ENCODE measurements at regions not wholly inside any gene's neighbourhood (a gene's known extent, or its start where the extent isn't known, plus 50 kb on each side); places are given as distances from the start of the nearest gene placed in this dataset.

DNA sequence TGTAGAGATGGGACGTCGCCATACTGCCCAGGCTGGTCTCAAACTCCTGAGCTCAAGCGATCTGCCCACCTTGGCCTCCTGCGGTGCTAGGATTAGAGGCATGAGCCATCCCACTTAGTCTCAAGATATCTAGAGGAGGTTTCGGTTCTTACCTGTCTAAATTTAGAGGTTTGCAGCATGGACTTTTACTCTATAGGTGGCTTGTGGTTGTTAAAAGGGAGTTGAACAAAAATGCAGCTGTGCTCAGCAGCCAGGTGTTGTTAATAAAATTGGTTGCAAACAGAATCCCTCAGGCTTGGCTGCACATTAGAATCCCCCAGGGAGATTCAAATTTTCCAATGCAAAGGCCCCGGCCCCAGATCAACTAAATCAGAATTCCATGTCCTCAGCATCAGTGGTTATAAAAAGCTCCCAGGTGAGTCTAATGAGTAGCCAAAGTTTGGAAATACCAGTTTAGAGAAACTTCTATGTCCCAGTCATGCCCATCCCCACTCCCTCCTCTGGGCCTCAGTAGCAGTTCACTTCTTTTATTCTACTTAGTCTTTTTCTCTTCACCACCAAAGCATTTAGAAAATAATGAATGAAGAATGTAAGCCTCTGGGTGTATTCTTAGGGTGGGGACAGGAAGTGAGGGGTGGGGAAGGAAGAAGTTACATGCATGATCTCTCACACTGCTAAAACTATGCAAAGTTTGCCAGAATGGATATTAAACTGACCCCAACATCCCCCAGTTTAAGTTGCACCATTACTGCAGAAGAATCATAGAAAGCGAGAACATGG lies 471.0 kb downstream of the COG6 start:
- TF ChIP-seq GATA3 (IDR thresholded peaks at IDR 0.05; ENCODE audit: low read depth, low read length) (no peak), GATA2 (IDR thresholded peaks at IDR 0.05; ENCODE audit: low read depth, low read length) (no peak)

Measured in SH-SY5Y (cell line).